HG03060 (cell line): ENCODE measurements at regions not wholly inside any gene's neighbourhood (a gene's known extent, or its start where the extent isn't known, plus 50 kb on each side); places are given as distances from the start of the nearest gene placed in this dataset.

Experiments
- ATAC-seq: cut with Tn5 transposase; IDR thresholded peaks from one replicate; pipeline ENCODE4 v1.9.1; 2021; ENCODE audit warnings: low read depth, moderate number of reproducible peaks; ENCODE audit not compliant: unreplicated experiment

GRCh38 chr2:19785867-19786266 is 115.9 kb downstream of the TTC32 start:
- no peak for ATAC-seq

GRCh38 chr2:19785447-19785846 is 116.3 kb downstream of the TTC32 start:
- no peak for ATAC-seq

- ATAC-seq = no peak
Observed at GRCh38 chr2:19784456-19784855, 117.3 kb downstream of the TTC32 start.

GRCh38 chr2:19783935-19784334 is 117.8 kb downstream of the TTC32 start:
- no peak for ATAC-seq

GRCh38 chr2:19776941-19777514 is 124.8 kb downstream of the TTC32 start:
- no peak for ATAC-seq

GRCh38 chr2:19775838-19776237 is 125.9 kb downstream of the TTC32 start:
- no peak for ATAC-seq

GRCh38 chr2:19775315-19775714 is 126.5 kb downstream of the TTC32 start:
- no peak for ATAC-seq

GRCh38 chr2:19774805-19775176 is 127.0 kb downstream of the TTC32 start:
- ATAC-seq = no peak

GRCh38 chr2:19772981-19773380 is 128.8 kb downstream of the TTC32 start:
- no peak for ATAC-seq

GRCh38 chr2:19769513-19769912 is 132.3 kb downstream of the TTC32 start:
- ATAC-seq = no peak

GRCh38 chr2:19767899-19768298 is 133.9 kb downstream of the TTC32 start:
- no peak for ATAC-seq

- ATAC-seq = no peak
Observed at GRCh38 chr2:19764998-19765397, 136.8 kb downstream of the TTC32 start.

- ATAC-seq = no peak
Observed at GRCh38 chr2:19763731-19764130, 138.1 kb downstream of the TTC32 start.

GRCh38 chr2:19762959-19763605 is 138.7 kb downstream of the TTC32 start:
- ATAC-seq = no peak

- no peak for ATAC-seq
Observed at GRCh38 chr2:19762142-19762541, 139.6 kb downstream of the TTC32 start.

GRCh38 chr2:19759880-19760279 is 141.9 kb downstream of the TTC32 start:
- no peak for ATAC-seq

- no peak for ATAC-seq
Observed at GRCh38 chr2:19758658-19759057, 143.1 kb downstream of the TTC32 start.

- ATAC-seq = no peak
Observed at GRCh38 chr2:19757586-19757985, 144.2 kb downstream of the TTC32 start.

GRCh38 chr2:19754907-19755306 is 146.9 kb downstream of the TTC32 start:
- no peak for ATAC-seq

GRCh38 chr2:19753818-19754217 is 148.0 kb downstream of the TTC32 start:
- no peak for ATAC-seq

- no peak for ATAC-seq
Observed at GRCh38 chr2:19753314-19753713, 148.5 kb downstream of the TTC32 start.

GRCh38 chr2:19752500-19752899 is 149.3 kb downstream of the TTC32 start:
- no peak for ATAC-seq

GRCh38 chr2:19751631-19752030 is 150.2 kb downstream of the TTC32 start:
- no peak for ATAC-seq
